ENCODE measurements at regions not wholly inside any gene's neighbourhood (a gene's known extent, or its start where the extent isn't known, plus 50 kb on each side); places are given as distances from the start of the nearest gene placed in this dataset.
"Not testable (repeated sequence)": the region's sequence is repeated elsewhere in the genome, so short reads cannot be mapped to it uniquely, and the experiment has no call there.

DNA sequence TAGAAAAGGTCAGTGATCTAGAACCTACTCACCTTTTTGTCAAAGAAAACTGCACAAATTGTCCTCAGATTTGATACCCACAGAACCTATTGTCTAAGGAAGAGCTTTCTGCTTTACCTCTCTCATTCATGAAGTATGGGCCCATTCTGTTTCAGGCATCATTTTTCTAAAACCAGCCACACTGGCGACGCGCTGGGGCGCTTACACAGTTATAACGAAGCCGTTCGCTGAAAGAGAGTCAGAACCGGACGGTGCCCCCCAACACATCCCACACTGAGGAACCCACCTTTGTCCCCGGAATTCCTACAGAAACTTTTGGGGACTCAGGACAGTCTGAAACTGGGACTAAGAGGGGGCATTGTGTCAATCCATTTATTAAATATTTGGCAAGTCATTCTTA lies 206.3 kb upstream of the HAAO start:
- DNase-seq (ENCODE audit: low read depth, low spot score), result no peak
- no peak overlapping the region for H3K4me3 ChIP-seq (ENCODE audit: low read length)

- no peak for DNase-seq (ENCODE audit: low read depth, low spot score)
- no peak overlapping the region for H3K4me3 ChIP-seq (ENCODE audit: low read length)
Observed at GRCh38 chr2:42996528-42996927, 204.1 kb upstream of the HAAO start.

- no peak overlapping the region for H3K4me3 ChIP-seq (ENCODE audit: low read length)
- no peak for DNase-seq (ENCODE audit: low read depth, low spot score)
Observed at GRCh38 chr2:42995752-42996422, 203.5 kb upstream of the HAAO start.

GRCh38 chr2:42989283-42990081 lies 197.1 kb upstream of the HAAO start:
- DNase-seq (ENCODE audit: low read depth, low spot score); H3K4me3 ChIP-seq (ENCODE audit: low read length): not testable (repeated sequence)

GRCh38 chr2:42988055-42988454 lies 195.7 kb upstream of the HAAO start:
- not testable (repeated sequence) for H3K4me3 ChIP-seq (ENCODE audit: low read length); DNase-seq (ENCODE audit: low read depth, low spot score)

- DNase-seq (ENCODE audit: low read depth, low spot score), result no peak
- H3K4me3 ChIP-seq (ENCODE audit: low read length), result no peak overlapping the region
Observed at GRCh38 chr2:42987112-42987922, 194.9 kb upstream of the HAAO start.

DNA sequence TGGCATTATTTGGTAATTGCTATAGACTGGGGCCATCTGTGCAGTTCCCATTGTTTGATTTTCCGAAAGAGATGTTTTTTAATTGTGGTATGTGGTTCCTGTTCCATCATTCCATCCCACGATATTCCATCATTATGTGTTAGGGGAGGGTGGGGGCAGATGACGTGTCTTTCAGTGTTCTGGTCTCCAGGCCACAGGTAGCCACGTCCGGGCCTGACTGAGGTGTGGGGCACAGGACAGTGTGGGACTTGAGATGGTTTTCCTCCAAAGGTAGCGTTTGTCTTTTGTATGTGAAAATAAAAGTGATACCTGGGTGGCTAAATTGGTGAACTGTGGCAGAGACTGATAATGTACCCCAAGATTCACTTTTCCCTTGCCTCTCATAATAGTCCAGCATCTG lies 192.2 kb upstream of the HAAO start:
- no peak for DNase-seq (ENCODE audit: low read depth, low spot score)
- no peak overlapping the region for H3K4me3 ChIP-seq (ENCODE audit: low read length)

- DNase-seq (ENCODE audit: low read depth, low spot score), result no peak
- H3K4me3 ChIP-seq (ENCODE audit: low read length), result no peak overlapping the region
Observed at GRCh38 chr2:42984081-42984480, 191.7 kb upstream of the HAAO start.

DNA sequence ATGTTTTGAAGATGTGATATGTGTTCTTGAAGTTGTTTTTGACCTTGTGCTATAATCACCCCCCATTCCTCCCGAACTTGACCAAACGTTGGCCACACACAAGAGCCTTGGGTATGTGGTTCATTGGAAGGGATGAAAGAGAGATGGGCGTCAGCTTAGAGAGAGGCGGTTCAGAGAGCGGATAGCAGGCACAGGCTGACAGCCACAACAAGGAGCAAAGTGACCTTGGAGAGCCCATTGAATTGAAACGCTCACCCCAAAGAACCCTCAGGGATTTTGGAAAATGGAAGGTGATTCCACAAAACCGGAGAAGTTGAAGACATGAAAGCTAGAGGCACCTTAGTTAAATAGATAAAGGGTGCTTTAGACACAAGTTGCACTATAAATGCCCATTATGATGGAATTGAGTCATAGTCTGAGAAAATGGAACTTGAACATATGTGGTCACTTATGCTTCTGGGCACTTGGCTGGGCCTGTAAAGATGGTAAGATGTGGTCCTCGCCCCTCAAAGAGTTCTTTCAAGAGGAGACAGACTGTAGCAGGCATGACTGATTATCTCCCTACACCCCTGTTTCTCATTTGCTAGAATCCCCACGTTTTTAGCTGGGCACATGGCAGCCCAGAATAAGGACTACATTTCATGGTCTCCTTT lies 188.5 kb upstream of the HAAO start:
- DNase-seq (ENCODE audit: low read depth, low spot score), result no peak
- H3K4me3 ChIP-seq (ENCODE audit: low read length), result no peak overlapping the region

DNA sequence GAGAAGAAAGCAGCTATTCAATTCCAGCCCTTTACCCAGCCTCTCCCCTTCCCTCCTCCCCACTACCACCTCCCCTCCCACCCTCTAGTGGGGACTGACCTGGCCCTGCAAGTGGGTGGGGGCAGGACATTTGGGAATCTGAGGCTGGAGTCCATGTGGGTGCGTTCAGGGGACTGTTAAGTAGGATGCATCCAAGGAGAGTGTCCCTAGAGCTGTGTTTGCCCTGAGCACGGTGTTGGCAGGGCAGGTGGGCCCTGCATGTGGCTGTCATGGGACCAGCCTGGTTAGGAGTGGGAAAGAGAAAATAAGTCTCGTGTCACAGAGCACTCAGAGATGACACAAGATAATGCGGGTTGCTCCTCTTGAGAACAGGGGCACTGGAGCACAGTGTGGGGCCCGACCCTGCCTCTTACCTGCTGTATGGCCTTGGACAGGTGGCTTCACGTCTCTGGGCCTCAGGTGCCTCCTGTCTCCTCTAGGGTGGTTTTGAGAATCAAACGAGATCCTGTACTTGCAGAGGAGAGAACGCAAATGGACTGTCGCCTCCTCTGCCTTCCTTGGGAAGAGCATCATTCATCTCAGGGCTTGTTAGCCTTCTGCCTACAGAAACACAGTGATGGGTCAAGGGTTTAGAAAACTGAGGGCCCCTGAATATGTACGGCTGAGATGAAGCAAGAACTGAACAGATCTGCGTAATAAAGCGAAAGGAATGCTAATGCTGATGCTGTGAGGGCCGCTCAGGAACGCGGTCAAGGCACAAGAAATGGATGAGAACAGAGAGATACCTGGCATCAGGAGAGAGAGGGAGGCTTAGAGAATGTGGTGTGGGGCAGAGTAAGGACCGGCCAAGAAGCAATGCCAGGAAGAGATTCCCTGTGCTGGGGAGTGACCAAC lies 187.7 kb upstream of the HAAO start:
- H3K4me3 ChIP-seq (ENCODE audit: low read length), result no peak overlapping the region
- no peak for DNase-seq (ENCODE audit: low read depth, low spot score)

GRCh38 chr2:42979416-42979869 lies 187.1 kb upstream of the HAAO start:
- DNase-seq (ENCODE audit: low read depth, low spot score), result no peak
- H3K4me3 ChIP-seq (ENCODE audit: low read length), result no peak overlapping the region

DNA sequence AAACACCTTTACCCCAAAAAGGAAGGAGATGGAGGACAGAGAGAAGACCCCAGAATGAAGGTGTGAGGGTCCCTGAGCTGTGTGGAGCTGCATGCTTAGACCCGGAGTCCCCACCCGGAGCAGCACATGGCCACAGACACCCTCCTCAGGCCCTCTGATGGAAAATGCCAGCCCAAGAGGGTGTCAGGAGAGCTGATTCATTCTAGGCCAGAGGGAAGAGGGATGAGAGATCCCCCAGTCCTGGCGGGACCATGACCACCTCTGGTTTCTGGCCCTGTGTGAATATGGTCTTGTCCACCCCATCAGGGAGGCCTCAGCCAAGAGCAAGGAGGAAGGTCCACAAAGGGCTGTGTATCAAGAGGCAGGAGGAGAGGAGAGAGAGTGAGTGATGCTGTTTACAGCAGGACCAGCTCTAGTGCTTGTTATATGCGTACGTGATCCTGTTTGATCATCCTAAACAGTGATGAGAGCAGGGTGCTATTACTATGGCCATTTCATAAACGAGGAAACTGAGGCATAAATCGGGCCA lies 186.6 kb upstream of the HAAO start:
- no peak overlapping the region for H3K4me3 ChIP-seq (ENCODE audit: low read length)
- DNase-seq (ENCODE audit: low read depth, low spot score), result no peak

- DNase-seq (ENCODE audit: low read depth, low spot score), result no peak
- H3K4me3 ChIP-seq (ENCODE audit: low read length), result no peak overlapping the region
Observed at GRCh38 chr2:42978175-42978886, 185.9 kb upstream of the HAAO start.

- DNase-seq (ENCODE audit: low read depth, low spot score), result no peak
- no peak overlapping the region for H3K4me3 ChIP-seq (ENCODE audit: low read length)
Observed at GRCh38 chr2:42977270-42978174, 185.1 kb upstream of the HAAO start.

DNA sequence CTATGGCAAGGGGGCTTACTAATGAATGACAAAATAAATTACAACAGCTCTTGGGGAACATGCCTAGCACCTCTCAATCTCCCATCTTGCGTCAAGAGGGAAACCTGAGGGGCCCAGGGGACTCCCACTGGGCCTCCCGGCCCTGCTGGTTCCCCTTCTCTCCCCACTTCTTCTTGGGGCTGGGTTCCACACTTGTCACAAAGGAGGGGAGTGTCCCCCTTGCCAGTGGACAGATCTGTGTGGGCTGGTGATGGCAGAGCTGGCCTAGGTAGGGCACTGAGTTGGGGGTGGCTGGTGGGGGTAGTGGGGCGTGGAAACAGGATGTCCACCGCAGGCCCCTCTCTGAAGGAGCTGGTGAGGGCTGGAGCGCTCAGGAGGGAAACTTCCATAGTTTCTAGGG lies 184.0 kb upstream of the HAAO start:
- no peak for DNase-seq (ENCODE audit: low read depth, low spot score)
- H3K4me3 ChIP-seq (ENCODE audit: low read length), result no peak overlapping the region
